HL-60 (cell line): ENCODE measurements at regions not wholly inside any gene's neighbourhood (a gene's known extent, or its start where the extent isn't known, plus 50 kb on each side); places are given as distances from the start of the nearest gene placed in this dataset.

Source experiments
- DNase-seq, 2 experiments: peaks; one replicate each; pipeline ENCODE4 v3.0.0-alpha.2; 2010 to 2020; ENCODE audit warnings: low read depth in 1 of 2, low spot score in 1 of 2
- H3K27ac ChIP-seq: fragments of 250-450 bp; sonication (Bioruptor Pico); replicated peaks from 2 replicates; pipeline ENCODE4 v1.5.1; 2020; ENCODE audit warnings: mild to moderate bottlenecking, moderate library complexity
- H3K27me3 ChIP-seq: fragments of 250-450 bp; sonication (Bioruptor Pico); 2 replicates; pipeline ENCODE4 v1.5.1; 2021; ENCODE audit warnings: mild to moderate bottlenecking, moderate library complexity; ENCODE audit not compliant: insufficient read depth, poor library complexity, severe bottlenecking
- H3K4me3 ChIP-seq: replicated peaks from 2 replicates; pipeline ENCODE4 v1.5.1; 2011; ENCODE audit warnings: mild to moderate bottlenecking, control low read depth, low read length; ENCODE audit not compliant: insufficient read depth
- GABPA ChIP-seq: IDR thresholded peaks from 2 replicates; pipeline ENCODE4 v1.6.1; 2012; ENCODE audit warnings: low read depth
- POLR2AphosphoS5 ChIP-seq: IDR thresholded peaks from 2 replicates; pipeline ENCODE4 v1.6.1; 2012; ENCODE audit warnings: low read depth
- SPI1 ChIP-seq: IDR thresholded peaks from 2 replicates; pipeline ENCODE4 v1.6.1; 2012; ENCODE audit warnings: low read depth, mild to moderate bottlenecking, borderline replicate concordance
- TF ChIP-seq, protein P1 (sequence below): IDR thresholded peaks from one replicate; pipeline ENCODE4 v1.5.1; 2011; ENCODE audit warnings: low read length, control low read depth, inconsistent platforms; ENCODE audit not compliant: insufficient read depth
- TF ChIP-seq, protein P2 (sequence below): IDR thresholded peaks from 2 replicates; pipeline ENCODE4 v1.6.1; 2012; ENCODE audit warnings: low read depth; ENCODE audit not compliant: insufficient replicate concordance

DNA sequence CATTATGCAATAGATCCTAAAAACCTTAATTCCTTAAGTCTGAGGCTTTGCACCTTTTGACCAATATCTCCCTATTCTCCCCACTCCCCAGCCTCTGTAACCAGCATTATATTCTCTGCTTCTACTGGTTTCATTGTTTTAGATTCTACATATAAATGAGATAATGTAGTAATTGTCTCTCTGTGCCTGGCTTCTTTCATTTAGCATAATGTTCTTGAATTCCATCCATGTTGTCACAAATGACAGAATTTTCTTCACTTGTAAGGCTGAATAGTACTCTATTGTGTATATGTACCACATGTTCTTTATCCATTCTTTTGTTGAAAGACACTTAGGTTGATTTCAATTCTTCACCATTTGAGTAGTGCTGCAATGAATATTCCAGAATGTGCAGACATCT, 66.0 kb downstream of the MAGEC1 start:
- no peak for DNase-seq
- TF ChIP-seq GABPA = no peak
- no peak for TF ChIP-seq POLR2AphosphoS5
- TF ChIP-seq, protein P1, sequence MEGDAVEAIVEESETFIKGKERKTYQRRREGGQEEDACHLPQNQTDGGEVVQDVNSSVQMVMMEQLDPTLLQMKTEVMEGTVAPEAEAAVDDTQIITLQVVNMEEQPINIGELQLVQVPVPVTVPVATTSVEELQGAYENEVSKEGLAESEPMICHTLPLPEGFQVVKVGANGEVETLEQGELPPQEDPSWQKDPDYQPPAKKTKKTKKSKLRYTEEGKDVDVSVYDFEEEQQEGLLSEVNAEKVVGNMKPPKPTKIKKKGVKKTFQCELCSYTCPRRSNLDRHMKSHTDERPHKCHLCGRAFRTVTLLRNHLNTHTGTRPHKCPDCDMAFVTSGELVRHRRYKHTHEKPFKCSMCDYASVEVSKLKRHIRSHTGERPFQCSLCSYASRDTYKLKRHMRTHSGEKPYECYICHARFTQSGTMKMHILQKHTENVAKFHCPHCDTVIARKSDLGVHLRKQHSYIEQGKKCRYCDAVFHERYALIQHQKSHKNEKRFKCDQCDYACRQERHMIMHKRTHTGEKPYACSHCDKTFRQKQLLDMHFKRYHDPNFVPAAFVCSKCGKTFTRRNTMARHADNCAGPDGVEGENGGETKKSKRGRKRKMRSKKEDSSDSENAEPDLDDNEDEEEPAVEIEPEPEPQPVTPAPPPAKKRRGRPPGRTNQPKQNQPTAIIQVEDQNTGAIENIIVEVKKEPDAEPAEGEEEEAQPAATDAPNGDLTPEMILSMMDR = no peak
- TF ChIP-seq, protein P2, sequence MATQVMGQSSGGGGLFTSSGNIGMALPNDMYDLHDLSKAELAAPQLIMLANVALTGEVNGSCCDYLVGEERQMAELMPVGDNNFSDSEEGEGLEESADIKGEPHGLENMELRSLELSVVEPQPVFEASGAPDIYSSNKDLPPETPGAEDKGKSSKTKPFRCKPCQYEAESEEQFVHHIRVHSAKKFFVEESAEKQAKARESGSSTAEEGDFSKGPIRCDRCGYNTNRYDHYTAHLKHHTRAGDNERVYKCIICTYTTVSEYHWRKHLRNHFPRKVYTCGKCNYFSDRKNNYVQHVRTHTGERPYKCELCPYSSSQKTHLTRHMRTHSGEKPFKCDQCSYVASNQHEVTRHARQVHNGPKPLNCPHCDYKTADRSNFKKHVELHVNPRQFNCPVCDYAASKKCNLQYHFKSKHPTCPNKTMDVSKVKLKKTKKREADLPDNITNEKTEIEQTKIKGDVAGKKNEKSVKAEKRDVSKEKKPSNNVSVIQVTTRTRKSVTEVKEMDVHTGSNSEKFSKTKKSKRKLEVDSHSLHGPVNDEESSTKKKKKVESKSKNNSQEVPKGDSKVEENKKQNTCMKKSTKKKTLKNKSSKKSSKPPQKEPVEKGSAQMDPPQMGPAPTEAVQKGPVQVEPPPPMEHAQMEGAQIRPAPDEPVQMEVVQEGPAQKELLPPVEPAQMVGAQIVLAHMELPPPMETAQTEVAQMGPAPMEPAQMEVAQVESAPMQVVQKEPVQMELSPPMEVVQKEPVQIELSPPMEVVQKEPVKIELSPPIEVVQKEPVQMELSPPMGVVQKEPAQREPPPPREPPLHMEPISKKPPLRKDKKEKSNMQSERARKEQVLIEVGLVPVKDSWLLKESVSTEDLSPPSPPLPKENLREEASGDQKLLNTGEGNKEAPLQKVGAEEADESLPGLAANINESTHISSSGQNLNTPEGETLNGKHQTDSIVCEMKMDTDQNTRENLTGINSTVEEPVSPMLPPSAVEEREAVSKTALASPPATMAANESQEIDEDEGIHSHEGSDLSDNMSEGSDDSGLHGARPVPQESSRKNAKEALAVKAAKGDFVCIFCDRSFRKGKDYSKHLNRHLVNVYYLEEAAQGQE = no peak
- Histone ChIP-seq H3K27me3 (no peaks in the 10 kb centered on the region), H3K4me3 (no peak overlapping the region), H3K27ac (no peak overlapping the region)

DNA sequence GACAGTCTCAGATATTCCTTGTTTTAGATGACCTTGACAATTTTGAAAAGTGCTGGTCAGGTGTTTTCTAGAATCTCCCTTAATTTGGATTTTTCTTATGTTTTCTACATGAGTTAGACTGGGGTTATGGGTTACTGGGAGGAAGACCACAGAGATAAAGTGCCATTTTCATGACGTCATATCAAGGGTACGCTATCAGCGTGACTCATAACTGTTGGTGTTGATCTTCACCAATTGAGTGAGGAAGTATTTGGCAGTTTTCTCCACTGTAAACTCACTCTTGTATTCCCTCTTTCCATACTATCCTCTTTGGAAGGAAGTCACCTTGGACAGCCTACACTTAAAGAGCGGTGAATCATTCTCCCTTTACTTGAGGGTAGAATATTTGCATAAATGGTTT, 56.9 kb downstream of the MAGEC1 start:
- no peaks in the 10 kb centered on the region for H3K27me3 ChIP-seq
- TF ChIP-seq POLR2AphosphoS5 (no peak), SPI1 (no peak), GABPA (no peak)
- TF ChIP-seq, protein P1 = no peak
- TF ChIP-seq, protein P2 = no peak
- no peak overlapping the region for H3K27ac ChIP-seq
- no peak for DNase-seq
- H3K4me3 ChIP-seq = no peak overlapping the region
